ENCODE measurements at regions not wholly inside any gene's neighbourhood (a gene's known extent, or its start where the extent isn't known, plus 50 kb on each side); places are given as distances from the start of the nearest gene placed in this dataset.

DNA sequence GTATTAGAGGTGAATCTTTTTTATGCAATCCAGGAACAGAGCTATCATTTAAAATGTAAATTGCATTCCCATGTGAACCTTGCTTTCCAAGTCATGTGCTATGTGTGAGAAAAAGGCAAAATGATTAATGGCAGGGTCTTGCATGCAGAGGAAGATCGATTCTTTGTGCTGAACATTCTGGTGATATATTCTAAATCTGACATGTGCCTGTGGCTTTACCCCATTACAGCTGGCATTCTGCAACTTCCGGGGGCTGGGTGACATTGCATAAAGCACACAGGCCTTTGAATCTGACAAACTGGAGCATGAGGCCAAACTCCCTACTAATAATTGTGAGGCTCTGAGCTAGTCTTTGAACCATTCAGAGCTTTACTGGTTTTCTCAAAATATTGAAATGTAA lies 1449.7 kb downstream of the CDH8 start:
- H3K36me3 Mint-ChIP-seq, result no peaks in the 10 kb centered on the region
- H3K27ac Mint-ChIP-seq, result no peak overlapping the region
- no peak for DNase-seq (ENCODE audit: low spot score in 2 of 2, unreplicated experiment in 2 of 2)
- no peaks in the 10 kb centered on the region for H3K27me3 Mint-ChIP-seq (ENCODE audit: low read depth)
- no peak overlapping the region for H3K4me3 Mint-ChIP-seq
- H3K9me3 Mint-ChIP-seq, result peaks cover 5% of the 10 kb centered on the region
- TF ChIP-seq, protein P1, sequence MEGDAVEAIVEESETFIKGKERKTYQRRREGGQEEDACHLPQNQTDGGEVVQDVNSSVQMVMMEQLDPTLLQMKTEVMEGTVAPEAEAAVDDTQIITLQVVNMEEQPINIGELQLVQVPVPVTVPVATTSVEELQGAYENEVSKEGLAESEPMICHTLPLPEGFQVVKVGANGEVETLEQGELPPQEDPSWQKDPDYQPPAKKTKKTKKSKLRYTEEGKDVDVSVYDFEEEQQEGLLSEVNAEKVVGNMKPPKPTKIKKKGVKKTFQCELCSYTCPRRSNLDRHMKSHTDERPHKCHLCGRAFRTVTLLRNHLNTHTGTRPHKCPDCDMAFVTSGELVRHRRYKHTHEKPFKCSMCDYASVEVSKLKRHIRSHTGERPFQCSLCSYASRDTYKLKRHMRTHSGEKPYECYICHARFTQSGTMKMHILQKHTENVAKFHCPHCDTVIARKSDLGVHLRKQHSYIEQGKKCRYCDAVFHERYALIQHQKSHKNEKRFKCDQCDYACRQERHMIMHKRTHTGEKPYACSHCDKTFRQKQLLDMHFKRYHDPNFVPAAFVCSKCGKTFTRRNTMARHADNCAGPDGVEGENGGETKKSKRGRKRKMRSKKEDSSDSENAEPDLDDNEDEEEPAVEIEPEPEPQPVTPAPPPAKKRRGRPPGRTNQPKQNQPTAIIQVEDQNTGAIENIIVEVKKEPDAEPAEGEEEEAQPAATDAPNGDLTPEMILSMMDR (IDR thresholded peaks at IDR 0.05; ENCODE audit: unreplicated experiment), result no peak
- H3K4me1 Mint-ChIP-seq, result no peaks in the 10 kb centered on the region

DNA sequence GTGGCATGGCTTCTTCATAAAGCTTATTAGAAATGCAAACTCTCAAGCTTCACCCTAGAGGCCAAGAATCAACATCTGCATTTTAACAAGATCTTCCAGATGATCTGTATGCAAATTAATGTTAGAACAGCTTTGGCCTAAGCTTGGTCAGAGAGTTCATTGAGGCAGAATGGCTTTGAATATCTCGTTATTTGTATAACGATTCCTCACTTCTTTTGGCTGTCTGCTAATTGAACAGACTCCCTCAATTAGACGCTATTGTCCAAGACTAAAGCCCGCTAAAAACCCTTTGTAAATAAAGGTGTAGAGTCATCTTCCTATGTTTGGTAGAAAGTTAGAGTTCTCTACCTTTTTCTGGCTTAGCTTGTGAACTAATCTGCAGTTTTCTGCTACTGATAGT lies 1453.7 kb downstream of the CDH8 start:
- no peaks in the 10 kb centered on the region for H3K36me3 Mint-ChIP-seq
- DNase-seq (ENCODE audit: low spot score in 2 of 2, unreplicated experiment in 2 of 2), result no peak
- H3K27ac Mint-ChIP-seq, result no peak overlapping the region
- H3K9me3 Mint-ChIP-seq, result peaks cover 5% of the 10 kb centered on the region
- no peak overlapping the region for H3K4me3 Mint-ChIP-seq
- H3K27me3 Mint-ChIP-seq (ENCODE audit: low read depth), result no peaks in the 10 kb centered on the region
- H3K4me1 Mint-ChIP-seq, result no peaks in the 10 kb centered on the region
- TF ChIP-seq, protein P1 (IDR thresholded peaks at IDR 0.05; ENCODE audit: unreplicated experiment), result no peak

DNA sequence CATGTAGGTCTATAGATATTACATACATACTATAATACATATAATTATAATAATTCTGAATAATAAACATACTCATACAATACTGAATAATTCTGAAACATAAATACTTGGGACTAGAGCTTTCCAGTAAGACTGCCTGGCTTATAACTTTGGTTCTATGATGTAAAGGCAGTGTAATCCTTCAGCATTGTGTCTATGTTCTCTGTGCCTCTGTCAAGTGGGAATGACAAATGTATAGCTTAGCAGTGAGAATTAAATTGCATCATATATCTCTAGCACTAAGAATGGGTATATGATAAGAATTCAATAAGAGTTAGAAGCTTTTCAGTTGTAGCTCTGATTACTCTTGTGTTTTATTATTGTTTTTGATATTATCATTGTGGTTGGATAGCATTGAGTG lies 1469.3 kb downstream of the CDH8 start:
- Mint-ChIP-seq H3K36me3 (no peaks in the 10 kb centered on the region), H3K4me1 (no peaks in the 10 kb centered on the region), H3K9me3 (peaks cover 13% of the 10 kb centered on the region), H3K27ac (no peak overlapping the region), H3K4me3 (no peak overlapping the region), H3K27me3 (ENCODE audit: low read depth) (no peaks in the 10 kb centered on the region)
- DNase-seq (ENCODE audit: low spot score in 2 of 2, unreplicated experiment in 2 of 2), result no peak
- TF ChIP-seq, protein P1 (IDR thresholded peaks at IDR 0.05; ENCODE audit: unreplicated experiment), result no peak

DNA sequence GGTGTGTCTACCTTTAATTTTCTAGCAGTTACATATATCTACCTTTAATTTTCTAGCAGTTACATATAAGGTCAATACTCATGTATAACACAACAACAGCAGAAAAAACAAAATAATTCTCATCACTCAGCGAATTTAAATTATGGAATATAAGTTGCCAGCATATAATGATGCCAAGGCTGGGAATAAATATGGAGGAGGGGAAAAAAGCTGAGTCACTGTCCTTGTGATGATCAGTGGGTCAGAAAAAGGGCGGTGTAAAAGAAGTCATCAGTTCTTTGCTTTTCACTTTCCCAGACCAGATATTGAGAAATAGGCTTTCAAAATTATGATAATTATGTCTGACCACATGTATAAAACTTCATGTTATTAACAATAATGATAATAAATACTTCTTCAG lies 1471.7 kb downstream of the CDH8 start:
- TF ChIP-seq, protein P1 (IDR thresholded peaks at IDR 0.05; ENCODE audit: unreplicated experiment), result no peak
- H3K4me1 Mint-ChIP-seq, result no peaks in the 10 kb centered on the region
- DNase-seq (ENCODE audit: low spot score in 2 of 2, unreplicated experiment in 2 of 2), result no peak
- H3K27ac Mint-ChIP-seq, result no peak overlapping the region
- no peaks in the 10 kb centered on the region for H3K27me3 Mint-ChIP-seq (ENCODE audit: low read depth)
- H3K9me3 Mint-ChIP-seq, result peaks cover 13% of the 10 kb centered on the region
- H3K36me3 Mint-ChIP-seq, result no peaks in the 10 kb centered on the region
- H3K4me3 Mint-ChIP-seq, result no peak overlapping the region

DNA sequence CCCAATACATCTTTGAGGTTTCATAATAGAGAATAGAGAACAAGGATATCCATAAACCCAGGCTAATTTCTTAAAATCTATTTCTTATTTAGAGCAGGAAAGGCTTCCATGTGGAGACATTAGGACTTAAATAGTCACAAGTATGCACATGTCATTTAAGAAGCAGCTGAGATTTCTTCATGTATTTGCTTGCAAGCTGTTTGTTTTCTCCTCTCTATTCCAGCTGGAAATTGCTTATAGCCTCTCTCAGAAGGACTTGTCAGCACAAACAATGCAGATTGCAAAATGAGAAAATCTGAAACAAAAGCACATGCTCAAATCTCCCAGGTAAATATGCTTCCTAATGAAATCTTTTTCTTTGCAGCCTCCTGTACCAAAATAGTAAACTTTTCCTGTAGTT lies 1473.1 kb downstream of the CDH8 start:
- Mint-ChIP-seq H3K4me3 (no peak overlapping the region), H3K4me1 (no peaks in the 10 kb centered on the region), H3K27ac (no peak overlapping the region), H3K27me3 (ENCODE audit: low read depth) (no peaks in the 10 kb centered on the region), H3K36me3 (no peaks in the 10 kb centered on the region), H3K9me3 (peaks cover 5% of the 10 kb centered on the region)
- TF ChIP-seq, protein P1 (IDR thresholded peaks at IDR 0.05; ENCODE audit: unreplicated experiment), result no peak
- DNase-seq (ENCODE audit: low spot score in 2 of 2, unreplicated experiment in 2 of 2), result no peak

DNA sequence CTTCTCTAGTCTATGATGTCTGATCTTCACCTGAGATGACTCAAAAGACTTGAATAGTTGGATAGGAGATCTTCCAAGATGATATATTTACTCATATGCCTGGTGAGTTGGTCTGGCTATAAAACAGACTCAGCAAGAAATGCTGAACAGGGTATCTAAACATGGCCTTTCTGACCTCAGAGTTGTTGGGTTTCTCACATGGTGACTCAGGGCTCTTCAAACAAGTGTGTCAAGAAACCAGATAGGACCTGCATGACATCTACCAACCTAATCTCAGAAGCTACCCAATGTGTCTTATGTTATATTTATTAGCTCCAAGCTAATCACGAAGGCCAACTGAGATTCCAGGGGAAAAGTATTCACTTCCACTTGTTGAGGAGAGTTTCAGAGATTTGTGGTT lies 1477.3 kb downstream of the CDH8 start:
- Mint-ChIP-seq H3K27ac (no peak overlapping the region), H3K4me3 (no peak overlapping the region), H3K36me3 (no peaks in the 10 kb centered on the region), H3K27me3 (ENCODE audit: low read depth) (peaks cover 1% of the 10 kb centered on the region), H3K4me1 (no peaks in the 10 kb centered on the region), H3K9me3 (no peaks in the 10 kb centered on the region)
- no peak for DNase-seq (ENCODE audit: low spot score in 2 of 2, unreplicated experiment in 2 of 2)
- TF ChIP-seq, protein P1 (IDR thresholded peaks at IDR 0.05; ENCODE audit: unreplicated experiment), result no peak
